Activated CD4-positive, alpha-beta T cell treated with anti-CD3 and anti-CD28 coated beads, Interleukin-2, amount 10 ng/mL, durations not matched to agents 24 days and 14 days (primary cell): ENCODE measurements at regions not wholly inside any gene's neighbourhood (a gene's known extent, or its start where the extent isn't known, plus 50 kb on each side); places are given as distances from the start of the nearest gene placed in this dataset.
A peak's percentile ranks its signal among the peaks of the same experiment; 100 is the strongest.

Experiments
- DNase-seq: peaks from one replicate; pipeline ENCODE4 v3.0.0; 2022
- H3K27ac Mint-ChIP-seq: one replicate; pipeline ENCODE4 v1.8.0; 2022; ENCODE audit warnings: mild to moderate bottlenecking, mixed read lengths
- H3K27me3 Mint-ChIP-seq: one replicate; pipeline ENCODE4 v1.8.0; 2022; ENCODE audit warnings: mixed read lengths
- H3K36me3 Mint-ChIP-seq: one replicate; pipeline ENCODE4 v1.8.0; 2022; ENCODE audit warnings: low read depth, mild to moderate bottlenecking, mixed read lengths
- H3K4me1 Mint-ChIP-seq: one replicate; pipeline ENCODE4 v1.8.0; 2021; ENCODE audit warnings: mixed read lengths
- H3K4me3 Mint-ChIP-seq: one replicate; pipeline ENCODE4 v1.8.0; 2022; ENCODE audit warnings: mild to moderate bottlenecking, moderate library complexity, mixed read lengths
- H3K9me3 Mint-ChIP-seq: one replicate; pipeline ENCODE4 v1.8.0; 2021; ENCODE audit warnings: mixed read lengths
- intact Hi-C: fragments of 100-400 bp; cut with micrococcal nuclease; formaldehyde crosslinking; loops from one replicate; pipeline ENCODE4 v1.15.1; 2023

- Mint-ChIP-seq H3K9me3 (peaks cover 20% of the 10 kb centered on the region), H3K27me3 (no peaks in the 10 kb centered on the region), H3K4me3 (no peak overlapping the region), H3K36me3 (peaks cover 19% of the 10 kb centered on the region), H3K27ac (no peak overlapping the region), H3K4me1 (peaks cover 62% of the 10 kb centered on the region)
- DNase-seq = peak; percentile 54
- intact Hi-C loops = no loop called here
These were observed 207.0 kb upstream of the MAP3K1 start for GRCh38 chr5:56608217-56608925.

GRCh38 chr5:56607551-56607950 is 207.8 kb upstream of the MAP3K1 start:
- Mint-ChIP-seq H3K27ac (no peak overlapping the region), H3K4me3 (no peak overlapping the region), H3K4me1 (peaks cover 61% of the 10 kb centered on the region), H3K36me3 (peaks cover 17% of the 10 kb centered on the region), H3K9me3 (peaks cover 17% of the 10 kb centered on the region), H3K27me3 (no peaks in the 10 kb centered on the region)
- intact Hi-C loops = no loop called here
- no peak for DNase-seq

GRCh38 chr5:56607074-56607473 is 208.3 kb upstream of the MAP3K1 start:
- H3K36me3 Mint-ChIP-seq = peaks cover 15% of the 10 kb centered on the region
- H3K4me1 Mint-ChIP-seq = peaks cover 56% of the 10 kb centered on the region
- DNase-seq = no peak
- no peak overlapping the region for H3K4me3 Mint-ChIP-seq
- peaks cover 16% of the 10 kb centered on the region for H3K9me3 Mint-ChIP-seq
- no peaks in the 10 kb centered on the region for H3K27me3 Mint-ChIP-seq
- intact Hi-C loops = no loop called here
- no peak overlapping the region for H3K27ac Mint-ChIP-seq

GRCh38 chr5:56606192-56606591 is 209.2 kb upstream of the MAP3K1 start:
- Mint-ChIP-seq H3K4me1 (peaks cover 53% of the 10 kb centered on the region), H3K27me3 (no peaks in the 10 kb centered on the region)
- no peak for DNase-seq

GRCh38 chr5:56605231-56605630 is 210.1 kb upstream of the MAP3K1 start:
- no peak for DNase-seq
- H3K9me3 Mint-ChIP-seq = peaks cover 10% of the 10 kb centered on the region
- intact Hi-C loops = no loop called here
- H3K27ac Mint-ChIP-seq = no peak overlapping the region
- no peak overlapping the region for H3K4me3 Mint-ChIP-seq
- H3K36me3 Mint-ChIP-seq = no peaks in the 10 kb centered on the region
- no peaks in the 10 kb centered on the region for H3K27me3 Mint-ChIP-seq
- H3K4me1 Mint-ChIP-seq = peaks cover 49% of the 10 kb centered on the region

More at GRCh38 chr5:56606192-56606591, 209.2 kb upstream of the MAP3K1 start:
- intact Hi-C loops = no loop called here
- Mint-ChIP-seq H3K36me3 (peaks cover 7% of the 10 kb centered on the region), H3K9me3 (peaks cover 12% of the 10 kb centered on the region), H3K27ac (no peak overlapping the region), H3K4me3 (no peak overlapping the region)

GRCh38 chr5:56601641-56602071 is 213.7 kb upstream of the MAP3K1 start:
- Mint-ChIP-seq H3K4me1 (peaks cover 31% of the 10 kb centered on the region), H3K27ac (no peak overlapping the region), H3K4me3 (no peak overlapping the region), H3K27me3 (no peaks in the 10 kb centered on the region), H3K36me3 (peaks cover 3% of the 10 kb centered on the region), H3K9me3 (peaks cover 10% of the 10 kb centered on the region)
- intact Hi-C loops = no loop called here
- DNase-seq = no peak

GRCh38 chr5:56598941-56599340 is 216.4 kb upstream of the MAP3K1 start:
- Mint-ChIP-seq H3K27me3 (peaks cover under 1% of the 10 kb centered on the region), H3K4me3 (no peak overlapping the region), H3K36me3 (peaks cover 3% of the 10 kb centered on the region), H3K9me3 (peaks cover 13% of the 10 kb centered on the region), H3K4me1 (peaks cover 25% of the 10 kb centered on the region), H3K27ac (peak overlapping the region; percentile 6)
- intact Hi-C loops = no loop called here
- DNase-seq = no peak

GRCh38 chr5:56596155-56596554 is 219.2 kb upstream of the MAP3K1 start:
- Mint-ChIP-seq H3K4me1 (peaks cover 18% of the 10 kb centered on the region), H3K27ac (no peak overlapping the region), H3K9me3 (peaks cover 9% of the 10 kb centered on the region), H3K36me3 (peaks cover 3% of the 10 kb centered on the region), H3K4me3 (no peak overlapping the region), H3K27me3 (peaks cover 3% of the 10 kb centered on the region)
- intact Hi-C loops = no loop called here
- DNase-seq = no peak

- no peak overlapping the region for H3K27ac Mint-ChIP-seq
- no peak for DNase-seq
- H3K27me3 Mint-ChIP-seq = peaks cover 3% of the 10 kb centered on the region
- H3K9me3 Mint-ChIP-seq = peaks cover 6% of the 10 kb centered on the region
- no peak overlapping the region for H3K4me3 Mint-ChIP-seq
- intact Hi-C loops = no loop called here
- H3K36me3 Mint-ChIP-seq = peaks cover 3% of the 10 kb centered on the region
- peaks cover 16% of the 10 kb centered on the region for H3K4me1 Mint-ChIP-seq
These were observed 219.8 kb upstream of the MAP3K1 start for GRCh38 chr5:56595566-56595965.

- DNase-seq = no peak
- Mint-ChIP-seq H3K9me3 (peaks cover 3% of the 10 kb centered on the region), H3K27ac (no peak overlapping the region), H3K36me3 (peaks cover 3% of the 10 kb centered on the region), H3K4me1 (peaks cover 15% of the 10 kb centered on the region), H3K27me3 (peaks cover 3% of the 10 kb centered on the region), H3K4me3 (no peak overlapping the region)
- intact Hi-C loops = no loop called here
These were observed 220.6 kb upstream of the MAP3K1 start for GRCh38 chr5:56594792-56595191.

- no peak overlapping the region for H3K4me3 Mint-ChIP-seq
- H3K9me3 Mint-ChIP-seq = peaks cover 4% of the 10 kb centered on the region
- peaks cover 38% of the 10 kb centered on the region for H3K4me1 Mint-ChIP-seq
- DNase-seq = no peak
- H3K27ac Mint-ChIP-seq = no peak overlapping the region
- peaks cover 3% of the 10 kb centered on the region for H3K27me3 Mint-ChIP-seq
- H3K36me3 Mint-ChIP-seq = no peaks in the 10 kb centered on the region
- intact Hi-C loops = no loop called here
These were observed 224.3 kb upstream of the MAP3K1 start for GRCh38 chr5:56591081-56591480.

GRCh38 chr5:56589481-56589860 is 225.9 kb upstream of the MAP3K1 start:
- DNase-seq = no peak
- Mint-ChIP-seq H3K36me3 (no peaks in the 10 kb centered on the region), H3K27ac (no peak overlapping the region), H3K27me3 (peaks cover 3% of the 10 kb centered on the region), H3K4me1 (peaks cover 44% of the 10 kb centered on the region), H3K4me3 (no peak overlapping the region), H3K9me3 (peaks cover 4% of the 10 kb centered on the region)
- intact Hi-C loops = loop anchor here (2.0 kb wide), 1 partner anchor 21 kb away; no protein-coding TSS in a partner anchor

GRCh38 chr5:56588636-56589480 is 226.5 kb upstream of the MAP3K1 start:
- Mint-ChIP-seq H3K4me3 (peak overlapping the region; percentile 16), H3K27ac (peak overlapping the region; percentile 72), H3K36me3 (no peaks in the 10 kb centered on the region), H3K9me3 (peaks cover 4% of the 10 kb centered on the region), H3K27me3 (peaks cover 2% of the 10 kb centered on the region), H3K4me1 (peaks cover 44% of the 10 kb centered on the region)
- DNase-seq = peak; percentile 92
- intact Hi-C loops = loop anchor here (2.0 kb wide), 1 partner anchor 22 kb away; no protein-coding TSS in a partner anchor

- Mint-ChIP-seq H3K36me3 (no peaks in the 10 kb centered on the region), H3K4me1 (peaks cover 44% of the 10 kb centered on the region), H3K4me3 (peak overlapping the region; percentile 24), H3K27me3 (no peaks in the 10 kb centered on the region), H3K9me3 (peaks cover 4% of the 10 kb centered on the region), H3K27ac (peak overlapping the region; percentile 77)
- no peak for DNase-seq
- intact Hi-C loops = loop anchor here (2.0 kb wide), 1 partner anchor 23 kb away; no protein-coding TSS in a partner anchor
These were observed 227.2 kb upstream of the MAP3K1 start for GRCh38 chr5:56588131-56588487.
